H1 (cell line): ENCODE measurements at regions not wholly inside any gene's neighbourhood (a gene's known extent, or its start where the extent isn't known, plus 50 kb on each side); places are given as distances from the start of the nearest gene placed in this dataset.

Experiments
- EP300 ChIP-seq, 2 experiments: IDR thresholded peaks; 1 replicate in 1 of 2; 2 replicates in 1 of 2; pipeline ENCODE4 v1.6.1; 2011 to 2012; ENCODE audit warnings: low read depth in 2 of 2, low read length in 2 of 2, mild to moderate bottlenecking in 2 of 2, borderline replicate concordance in 1 of 2, inconsistent platforms in 1 of 2, moderate library complexity in 1 of 2
- RAD21 ChIP-seq, 2 experiments: IDR thresholded peaks in 1 of 2; conservative IDR thresholded peaks in 1 of 2; 2 replicates each; pipeline ENCODE4 v1.6.1; 2011; ENCODE audit warnings: low read depth in 2 of 2, low read length in 2 of 2, improper control_type of control experiment in 1 of 2, inconsistent platforms in 1 of 2, mild to moderate bottlenecking in 1 of 2, moderate library complexity in 1 of 2
- RNF2 ChIP-seq: fragments of 200-900, 300-1000 bp; sonication (generic); IDR thresholded peaks from 2 replicates; pipeline ENCODE4 v1.7.1; 2016; ENCODE audit warnings: borderline replicate concordance, low read depth, mild to moderate bottlenecking, antibody characterized with exemption, low read length; ENCODE audit not compliant: poor library complexity, severe bottlenecking; ENCODE audit errors: missing control alignments
- TBP ChIP-seq: IDR thresholded peaks from 2 replicates; pipeline ENCODE4 v1.6.1; 2011; ENCODE audit warnings: low read depth, low read length, improper control_type of control experiment
- ZNF274 ChIP-seq: IDR thresholded peaks from 2 replicates; pipeline ENCODE4 v1.7.0; 2012; ENCODE audit warnings: low read length, borderline replicate concordance; ENCODE audit errors: extremely low read depth

GRCh38 chr4:23648854-23649596 lies 240.8 kb downstream of the PPARGC1A start (continued):
- TF ChIP-seq RAD21 (IDR thresholded peaks at IDR 0.05 in 1 of 2, conservative IDR thresholded peaks at IDR 0.05 in 1 of 2; ENCODE audit: low read depth in 2 of 2, low read length in 2 of 2) (no peak), ZNF274 (no peak), TBP (no peak), EP300 (IDR thresholded peaks at IDR 0.05; ENCODE audit: borderline replicate concordance in 1 of 2, low read depth in 2 of 2, low read length in 2 of 2) (no peak), RNF2 (no peak)
